Parathyroid adenoma (tissue), 2 donors: ENCODE measurements at regions not wholly inside any gene's neighbourhood (a gene's known extent, or its start where the extent isn't known, plus 50 kb on each side); places are given as distances from the start of the nearest gene placed in this dataset.
"Not testable (repeated sequence)": the region's sequence is repeated elsewhere in the genome, so short reads cannot be mapped to it uniquely, and the experiment has no call there.

Source experiments
- H2AFZ ChIP-seq: fragments of 300-600 bp; sonication (generic); one replicate; pipeline ENCODE4 v1.7.0; 2017; ENCODE audit warnings: antibody characterized with exemption, mild to moderate bottlenecking
- H3K27ac ChIP-seq: fragments of 300-600 bp; sonication (generic); one replicate; pipeline ENCODE4 v1.7.0; 2017
- H3K27me3 ChIP-seq: fragments of 300-600 bp; sonication (generic); one replicate; pipeline ENCODE4 v1.7.0; 2017; ENCODE audit warnings: low read length; ENCODE audit not compliant: control insufficient read depth, insufficient read depth
- H3K36me3 ChIP-seq: fragments of 300-600 bp; sonication (generic); one replicate; pipeline ENCODE4 v1.7.0; 2017; ENCODE audit warnings: low read length; ENCODE audit not compliant: control insufficient read depth, insufficient read depth
- H3K4me1 ChIP-seq: fragments of 300-600 bp; sonication (generic); one replicate; pipeline ENCODE4 v1.7.0; 2017; ENCODE audit warnings: control low read depth
- H3K4me2 ChIP-seq: fragments of 300-600 bp; sonication (generic); one replicate; pipeline ENCODE4 v1.7.0; 2017; ENCODE audit warnings: low read length
- H3K4me3 ChIP-seq: fragments of 300-600 bp; sonication (generic); one replicate; pipeline ENCODE4 v1.7.0; 2017; ENCODE audit warnings: low read depth, low read length
- H3K79me2 ChIP-seq: fragments of 300-600 bp; sonication (generic); one replicate; pipeline ENCODE4 v1.7.0; 2017; ENCODE audit warnings: control low read depth
- H3K9ac ChIP-seq: fragments of 300-600 bp; sonication (generic); one replicate; pipeline ENCODE4 v1.7.0; 2017; ENCODE audit warnings: mild to moderate bottlenecking
- H3K9me3 ChIP-seq: fragments of 300-600 bp; sonication (generic); one replicate; pipeline ENCODE4 v1.7.0; 2017; ENCODE audit warnings: low read length; ENCODE audit not compliant: control insufficient read depth
- CTCF ChIP-seq: fragments of 300-600 bp; sonication (generic); IDR thresholded peaks from one replicate; pipeline ENCODE4 v1.7.0; 2017; ENCODE audit warnings: antibody characterized with exemption, mild to moderate bottlenecking
- donor health status: primary hyperparathyroidism.

- Histone ChIP-seq H3K9me3 (no peaks in the 10 kb centered on the region), H3K9ac (no peak overlapping the region), H3K4me2 (no peak overlapping the region), H3K4me1 (no peaks in the 10 kb centered on the region), H3K27ac (no peak overlapping the region), H3K79me2 (no peaks in the 10 kb centered on the region), H3K27me3 (no peaks in the 10 kb centered on the region), H3K4me3 (no peak overlapping the region), H2AFZ (no peak overlapping the region), H3K36me3 (no peaks in the 10 kb centered on the region)
- TF ChIP-seq CTCF = no peak
Observed at GRCh38 chr9:32072570-32072969, 311.9 kb upstream of the ACO1 start.

GRCh38 chr9:32092031-32092430, 292.4 kb upstream of the ACO1 start:
- H3K9ac ChIP-seq = no peak overlapping the region

GRCh38 chr9:32117291-32117690, 267.2 kb upstream of the ACO1 start:
- Histone ChIP-seq H3K9me3 (no peaks in the 10 kb centered on the region), H3K4me2 (no peak overlapping the region), H3K36me3 (no peaks in the 10 kb centered on the region), H3K79me2 (no peaks in the 10 kb centered on the region), H3K4me3 (no peak overlapping the region), H3K9ac (no peak overlapping the region), H2AFZ (no peak overlapping the region), H3K27ac (no peak overlapping the region), H3K4me1 (no peaks in the 10 kb centered on the region), H3K27me3 (no peaks in the 10 kb centered on the region)
- TF ChIP-seq CTCF = no peak

More at GRCh38 chr9:32092031-32092430, 292.4 kb upstream of the ACO1 start:
- no peak overlapping the region for H3K27ac ChIP-seq
- no peaks in the 10 kb centered on the region for H3K9me3 ChIP-seq
- no peak overlapping the region for H3K4me2 ChIP-seq
- no peaks in the 10 kb centered on the region for H3K79me2 ChIP-seq
- H2AFZ ChIP-seq = no peak overlapping the region
- no peak overlapping the region for H3K4me3 ChIP-seq
- H3K27me3 ChIP-seq = no peaks in the 10 kb centered on the region
- no peak for TF ChIP-seq CTCF
- no peaks in the 10 kb centered on the region for H3K36me3 ChIP-seq
- H3K4me1 ChIP-seq = no peaks in the 10 kb centered on the region

- TF ChIP-seq CTCF = no peak
- H3K9me3 ChIP-seq = no peaks in the 10 kb centered on the region
- no peaks in the 10 kb centered on the region for H3K27me3 ChIP-seq
- H2AFZ ChIP-seq = no peak overlapping the region
- no peak overlapping the region for H3K4me3 ChIP-seq
- no peak overlapping the region for H3K27ac ChIP-seq
- H3K4me1 ChIP-seq = no peaks in the 10 kb centered on the region
- H3K36me3 ChIP-seq = no peaks in the 10 kb centered on the region
- no peak overlapping the region for H3K9ac ChIP-seq
- no peak overlapping the region for H3K4me2 ChIP-seq
- no peaks in the 10 kb centered on the region for H3K79me2 ChIP-seq
Observed at GRCh38 chr9:32128546-32128945, 255.9 kb upstream of the ACO1 start.

- not testable (repeated sequence) for H3K4me1 ChIP-seq, H3K4me2 ChIP-seq, H3K79me2 ChIP-seq, H3K27ac ChIP-seq, H3K27me3 ChIP-seq, H3K36me3 ChIP-seq, H3K9ac ChIP-seq, H3K9me3 ChIP-seq, H2AFZ ChIP-seq, H3K4me3 ChIP-seq
Observed at GRCh38 chr9:32130709-32131108, 253.7 kb upstream of the ACO1 start.
